ENCODE measurements at regions not wholly inside any gene's neighbourhood (a gene's known extent, or its start where the extent isn't known, plus 50 kb on each side); places are given as distances from the start of the nearest gene placed in this dataset.
"Not testable (repeated sequence)": the region's sequence is repeated elsewhere in the genome, so short reads cannot be mapped to it uniquely, and the experiment has no call there.

- peak; percentile 22 to 29 for DNase-seq
Measured at GRCh38 chr6:150741633-150742200, 123.8 kb upstream of the MTHFD1L start.

- no peak for DNase-seq
Measured at GRCh38 chr6:150744522-150745260, 120.8 kb upstream of the MTHFD1L start.

GRCh38 chr6:150745896-150746295, 119.6 kb upstream of the MTHFD1L start:
- DNase-seq = no peak

- no peak for DNase-seq
Measured at GRCh38 chr6:150747155-150747554, 118.3 kb upstream of the MTHFD1L start.

- no peak for DNase-seq
Measured at GRCh38 chr6:150749091-150749670, 116.3 kb upstream of the MTHFD1L start.

GRCh38 chr6:150751296-150751695, 114.2 kb upstream of the MTHFD1L start:
- DNase-seq = no peak

GRCh38 chr6:150752409-150752808, 113.1 kb upstream of the MTHFD1L start:
- DNase-seq = no peak

- DNase-seq = no peak
Measured at GRCh38 chr6:150753371-150754064, 112.0 kb upstream of the MTHFD1L start.

GRCh38 chr6:150755042-150755441, 110.5 kb upstream of the MTHFD1L start:
- no peak for DNase-seq

GRCh38 chr6:150755524-150755923, 110.0 kb upstream of the MTHFD1L start:
- no peak for DNase-seq

GRCh38 chr6:150756173-150756572, 109.3 kb upstream of the MTHFD1L start:
- DNase-seq = no peak

- not testable (repeated sequence) for DNase-seq
Measured at GRCh38 chr6:150757807-150758206, 107.7 kb upstream of the MTHFD1L start.

GRCh38 chr6:150759483-150759882, 106.0 kb upstream of the MTHFD1L start:
- no peak for DNase-seq

- DNase-seq = no peak
Measured at GRCh38 chr6:150761771-150762170, 103.7 kb upstream of the MTHFD1L start.

GRCh38 chr6:150764334-150765066, 101.0 kb upstream of the MTHFD1L start:
- DNase-seq = no peak

GRCh38 chr6:150765067-150765764, 100.3 kb upstream of the MTHFD1L start:
- DNase-seq = no peak

GRCh38 chr6:150766201-150766997, 99.1 kb upstream of the MTHFD1L start:
- DNase-seq = no peak

- no peak for DNase-seq
Measured at GRCh38 chr6:150767161-150767560, 98.3 kb upstream of the MTHFD1L start.

- no peak for DNase-seq
Measured at GRCh38 chr6:150767571-150768018, 97.9 kb upstream of the MTHFD1L start.

- DNase-seq = no peak
Measured at GRCh38 chr6:150770637-150771036, 94.9 kb upstream of the MTHFD1L start.

- no peak for DNase-seq
Measured at GRCh38 chr6:150773969-150774368, 91.5 kb upstream of the MTHFD1L start.

Data from activated T-cell treated with anti-CD3 and anti-CD28 coated beads, Interleukin-2, amount 50 U/mL, for 48 hours (primary cell).